ENCODE measurements at regions not wholly inside any gene's neighbourhood (a gene's known extent, or its start where the extent isn't known, plus 50 kb on each side); places are given as distances from the start of the nearest gene placed in this dataset.

GRCh38 chr14:49970474-49971147 is 77.7 kb downstream of the ARF6 start:
- TF ChIP-seq POLR2A (IDR thresholded peaks at IDR 0.05), result no peak
- TF ChIP-seq CTCF (IDR thresholded peaks at IDR 0.05 in 8 of 11, conservative IDR thresholded peaks at IDR 0.05 in 3 of 11), result no peak
